NB4 (cell line): ENCODE measurements at regions not wholly inside any gene's neighbourhood (a gene's known extent, or its start where the extent isn't known, plus 50 kb on each side); places are given as distances from the start of the nearest gene placed in this dataset.

Source experiments
- MYC ChIP-seq: IDR thresholded peaks from 2 replicates; pipeline ENCODE4 v1.6.1; 2011; ENCODE audit warnings: low read depth, low read length
- POLR2A ChIP-seq: IDR thresholded peaks from 2 replicates; pipeline ENCODE4 v1.6.1; 2011; ENCODE audit warnings: mild to moderate bottlenecking; ENCODE audit not compliant: insufficient read length; ENCODE audit errors: extremely low read depth
- TF ChIP-seq, protein P1 (sequence below): IDR thresholded peaks from 2 replicates; pipeline ENCODE4 v1.6.1; 2011; ENCODE audit warnings: low read depth, low read length
- TF ChIP-seq, protein P2 (sequence below): IDR thresholded peaks from one replicate; pipeline ENCODE4 v1.5.1; 2012; ENCODE audit warnings: low read depth, low read length

DNA sequence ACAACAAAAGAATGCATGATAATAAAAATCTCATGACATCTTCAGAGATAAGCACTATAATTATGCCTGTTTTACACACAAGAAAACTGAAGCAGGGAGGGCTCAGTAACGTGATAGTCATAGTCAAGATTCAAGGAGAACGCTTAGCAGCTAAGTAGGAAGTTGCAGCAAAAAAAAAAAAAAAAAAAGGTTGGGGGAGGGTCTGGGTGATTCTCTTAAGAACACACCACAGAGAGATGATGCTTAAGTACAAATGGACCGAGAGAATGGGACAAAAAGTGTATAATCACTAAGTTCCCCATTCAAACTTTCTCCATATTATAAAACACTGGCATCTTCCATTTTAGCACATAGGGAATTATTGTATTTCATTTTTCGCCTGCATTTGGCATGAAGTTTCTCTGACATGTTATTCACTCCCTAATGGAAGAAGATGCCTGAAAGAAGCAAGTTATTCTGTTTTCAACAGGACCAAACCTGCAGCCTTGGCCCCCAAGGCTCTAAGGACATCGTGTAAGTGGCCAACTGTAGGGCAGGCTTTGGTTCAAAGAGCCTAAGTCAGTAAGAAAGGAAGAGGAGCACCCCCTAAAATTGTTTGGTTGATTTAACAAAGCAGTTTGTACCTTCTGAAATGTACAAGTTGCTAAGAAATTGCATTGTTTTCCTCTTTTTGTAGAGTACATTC is 142.9 kb upstream of the TMPO start:
- TF ChIP-seq, protein P1, sequence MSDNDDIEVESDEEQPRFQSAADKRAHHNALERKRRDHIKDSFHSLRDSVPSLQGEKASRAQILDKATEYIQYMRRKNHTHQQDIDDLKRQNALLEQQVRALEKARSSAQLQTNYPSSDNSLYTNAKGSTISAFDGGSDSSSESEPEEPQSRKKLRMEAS = no peak
- TF ChIP-seq POLR2A (no peak), MYC (no peak)
- TF ChIP-seq, protein P2, sequence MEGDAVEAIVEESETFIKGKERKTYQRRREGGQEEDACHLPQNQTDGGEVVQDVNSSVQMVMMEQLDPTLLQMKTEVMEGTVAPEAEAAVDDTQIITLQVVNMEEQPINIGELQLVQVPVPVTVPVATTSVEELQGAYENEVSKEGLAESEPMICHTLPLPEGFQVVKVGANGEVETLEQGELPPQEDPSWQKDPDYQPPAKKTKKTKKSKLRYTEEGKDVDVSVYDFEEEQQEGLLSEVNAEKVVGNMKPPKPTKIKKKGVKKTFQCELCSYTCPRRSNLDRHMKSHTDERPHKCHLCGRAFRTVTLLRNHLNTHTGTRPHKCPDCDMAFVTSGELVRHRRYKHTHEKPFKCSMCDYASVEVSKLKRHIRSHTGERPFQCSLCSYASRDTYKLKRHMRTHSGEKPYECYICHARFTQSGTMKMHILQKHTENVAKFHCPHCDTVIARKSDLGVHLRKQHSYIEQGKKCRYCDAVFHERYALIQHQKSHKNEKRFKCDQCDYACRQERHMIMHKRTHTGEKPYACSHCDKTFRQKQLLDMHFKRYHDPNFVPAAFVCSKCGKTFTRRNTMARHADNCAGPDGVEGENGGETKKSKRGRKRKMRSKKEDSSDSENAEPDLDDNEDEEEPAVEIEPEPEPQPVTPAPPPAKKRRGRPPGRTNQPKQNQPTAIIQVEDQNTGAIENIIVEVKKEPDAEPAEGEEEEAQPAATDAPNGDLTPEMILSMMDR = no peak
